GM23248 (cell line): ENCODE measurements at regions not wholly inside any gene's neighbourhood (a gene's known extent, or its start where the extent isn't known, plus 50 kb on each side); places are given as distances from the start of the nearest gene placed in this dataset.

ENCODE experiments used
- DNase-seq: peaks from one replicate; pipeline ENCODE4 v3.0.0-alpha.2; 2015
- H2AFZ ChIP-seq: fragments of 200-600 bp; sonication (generic); 2 replicates; pipeline ENCODE4 v1.6.1; 2016; ENCODE audit warnings: antibody characterized with exemption
- H3F3A ChIP-seq: fragments of 200-600 bp; sonication (generic); 2 replicates; pipeline ENCODE4 v1.6.1; 2016; ENCODE audit warnings: mild to moderate bottlenecking, antibody characterized with exemption, mixed run types; ENCODE audit not compliant: insufficient read depth
- H3K27ac ChIP-seq: fragments of 200-600 bp; sonication (generic); 2 replicates; pipeline ENCODE4 v1.5.1; 2016; ENCODE audit warnings: mild to moderate bottlenecking
- H3K27me3 ChIP-seq: fragments of 200-600 bp; sonication (generic); replicated peaks from 2 replicates; pipeline ENCODE4 v1.6.1; 2016; ENCODE audit warnings: mild to moderate bottlenecking; ENCODE audit not compliant: insufficient read depth
- H3K36me3 ChIP-seq: fragments of 200-600 bp; sonication (generic); 2 replicates; pipeline ENCODE4 v1.6.1; 2016; ENCODE audit warnings: low read depth, mild to moderate bottlenecking
- H3K4me1 ChIP-seq: fragments of 200-600 bp; sonication (generic); 2 replicates; pipeline ENCODE4 v1.6.1; 2016; ENCODE audit warnings: mild to moderate bottlenecking; ENCODE audit not compliant: insufficient read depth
- H3K4me2 ChIP-seq: fragments of 200-600 bp; sonication (generic); one replicate; pipeline ENCODE4 v1.6.1; 2016; ENCODE audit warnings: mild to moderate bottlenecking; ENCODE audit not compliant: unreplicated experiment
- H3K4me3 ChIP-seq: fragments of 200-600 bp; sonication (generic); 2 replicates; pipeline ENCODE4 v1.5.1; 2016; ENCODE audit warnings: mild to moderate bottlenecking
- H3K79me2 ChIP-seq: fragments of 200-600 bp; sonication (generic); 2 replicates; pipeline ENCODE4 v1.6.1; 2016; ENCODE audit warnings: mild to moderate bottlenecking; ENCODE audit not compliant: insufficient read depth
- H3K9ac ChIP-seq: fragments of 200-600 bp; sonication (generic); 2 replicates; pipeline ENCODE4 v1.6.1; 2016; ENCODE audit warnings: mild to moderate bottlenecking
- H3K9me2 ChIP-seq: fragments of 200-600 bp; sonication (generic); 2 replicates; pipeline ENCODE4 v1.6.1; 2016; ENCODE audit warnings: mixed run types, mild to moderate bottlenecking, moderate library complexity; ENCODE audit not compliant: insufficient read depth
- H3K9me3 ChIP-seq: fragments of 200-600 bp; sonication (generic); one replicate; pipeline ENCODE4 v1.6.1; 2017; ENCODE audit warnings: low read depth
- H4K20me1 ChIP-seq: fragments of 200-600 bp; sonication (generic); 2 replicates; pipeline ENCODE4 v1.6.0; 2016; ENCODE audit not compliant: insufficient read depth
- EZH2 ChIP-seq: fragments of 200-600 bp; sonication (generic); IDR thresholded peaks from 2 replicates; pipeline ENCODE4 v1.6.1; 2018; ENCODE audit warnings: antibody characterized with exemption, mild to moderate bottlenecking; ENCODE audit not compliant: insufficient read depth, poor library complexity, severe bottlenecking
- EZH2phosphoT487 ChIP-seq: fragments of 200-600 bp; sonication (generic); IDR thresholded peaks from 2 replicates; pipeline ENCODE4 v1.6.1; 2018; ENCODE audit warnings: antibody characterized with exemption, moderate library complexity, mild to moderate bottlenecking, low read depth; ENCODE audit not compliant: insufficient read depth
- WGBS, 2 experiments: methylation state at CpG; one replicate each; pipeline ENCODE4 v1.1.6; 2015 to 2017; ENCODE audit warnings: low lambda C conversion rate in 2 of 2, low coverage in 1 of 2; ENCODE audit errors: missing lambda C conversion rate in 2 of 2; 5-methylcytosine and 5-hydroxymethylcytosine counted together
- in situ Hi-C: fragments of 300-500 bp; cut with MboI; formaldehyde crosslinking; loops from 2 replicates; pipeline ENCODE4 v1.15.0; 2020

- Histone ChIP-seq H3K4me2 (no peak overlapping the region), H2AFZ (no peak overlapping the region), H3F3A (no peaks in the 10 kb centered on the region), H3K27ac (no peak overlapping the region), H3K36me3 (no peaks in the 10 kb centered on the region; the same call in 1 of the 2 replicates), H3K9me3 (no peaks in the 10 kb centered on the region), H3K9ac (no peak overlapping the region), H4K20me1 (no peaks in the 10 kb centered on the region), H3K4me1 (peaks cover 11% of the 10 kb centered on the region; the same call in 1 of the 2 replicates), H3K9me2 (peaks cover 5% of the 10 kb centered on the region; the same call in 1 of the 2 replicates), H3K4me3 (no peak overlapping the region), H3K27me3 (no peaks in the 10 kb centered on the region), H3K79me2 (peaks cover 24% of the 10 kb centered on the region)
- 93 to 100% methylated on average over 1 of the region's 1 CpG for WGBS, 2 experiments
- TF ChIP-seq EZH2phosphoT487 = no peak
- TF ChIP-seq EZH2 = no peak
- DNase-seq = peak; percentile 9
- in situ Hi-C loops = no loop called here
These were observed 235.9 kb downstream of the KLF12 start for GRCh38 chr13:73898276-73898675.

DNA sequence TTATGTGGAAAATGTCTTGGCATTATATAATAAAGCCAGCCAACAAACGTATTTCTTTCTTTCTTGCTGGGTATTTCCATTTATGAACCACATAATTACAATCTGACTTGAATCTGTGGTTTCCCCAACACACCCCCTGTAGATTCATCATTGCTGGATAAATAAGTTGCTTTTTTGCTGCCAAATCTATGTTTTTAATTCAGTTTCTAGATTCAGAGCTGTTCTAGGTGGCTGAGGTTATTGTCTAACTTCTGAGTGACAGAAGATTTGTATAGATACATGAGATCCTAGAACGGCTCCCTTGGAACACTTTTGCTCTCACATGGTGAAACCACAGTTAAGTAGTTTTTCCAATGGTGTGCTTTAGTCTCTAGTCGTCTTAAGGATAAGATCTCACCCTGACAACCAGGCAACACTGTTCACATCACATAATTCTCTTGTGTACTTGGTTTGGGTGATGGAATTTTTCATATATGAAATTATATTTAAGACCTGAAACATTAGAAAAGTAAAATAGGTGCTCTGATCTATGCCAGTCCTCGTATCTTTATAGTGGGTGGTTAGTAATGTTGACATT is 239.1 kb downstream of the KLF12 start:
- H3F3A ChIP-seq = no peaks in the 10 kb centered on the region
- H3K4me1 ChIP-seq = 0 out of 2 replicates have a peak, but pooled peaks cover under 1% of the 10 kb centered on the region
- H3K27ac ChIP-seq = no peak overlapping the region
- no peaks in the 10 kb centered on the region for H3K27me3 ChIP-seq
- no peaks in the 10 kb centered on the region for H4K20me1 ChIP-seq
- DNase-seq = no peak
- no peaks in the 10 kb centered on the region for H3K9me3 ChIP-seq
- 84 to 87% methylated on average over 4 of the region's 4 CpGs for WGBS, 2 experiments
- in situ Hi-C loops = no loop called here
- peaks cover 5% of the 10 kb centered on the region; the same call in 1 of the 2 replicates for H3K9me2 ChIP-seq
- TF ChIP-seq EZH2phosphoT487 = no peak
- no peak for TF ChIP-seq EZH2
- no peak overlapping the region for H3K4me3 ChIP-seq
- no peak overlapping the region for H2AFZ ChIP-seq
- H3K36me3 ChIP-seq = no peaks in the 10 kb centered on the region; the same call in 1 of the 2 replicates
- H3K4me2 ChIP-seq = no peak overlapping the region
- H3K79me2 ChIP-seq = peaks cover 7% of the 10 kb centered on the region
- no peak overlapping the region for H3K9ac ChIP-seq

- no peak overlapping the region for H3K9ac ChIP-seq
- H3K27ac ChIP-seq = no peak overlapping the region
- peaks cover 10% of the 10 kb centered on the region for H3K79me2 ChIP-seq
- H3K4me2 ChIP-seq = no peak overlapping the region
- H4K20me1 ChIP-seq = no peaks in the 10 kb centered on the region
- no peaks in the 10 kb centered on the region for H3K4me1 ChIP-seq
- TF ChIP-seq EZH2 (no peak), EZH2phosphoT487 (no peak)
- H3F3A ChIP-seq = no peaks in the 10 kb centered on the region
- H3K36me3 ChIP-seq = no peaks in the 10 kb centered on the region; the same call in 1 of the 2 replicates
- in situ Hi-C loops = no loop called here
- H3K9me2 ChIP-seq = peaks cover 5% of the 10 kb centered on the region; the same call in 1 of the 2 replicates
- no peak for DNase-seq
- H3K9me3 ChIP-seq = no peaks in the 10 kb centered on the region
- no peaks in the 10 kb centered on the region for H3K27me3 ChIP-seq
- no peak overlapping the region for H2AFZ ChIP-seq
- no peak overlapping the region for H3K4me3 ChIP-seq
- WGBS, 2 experiments = 85 to 90% methylated on average over 5 of the region's 5 CpGs
These were observed 240.4 kb downstream of the KLF12 start for GRCh38 chr13:73893833-73894232.

DNA sequence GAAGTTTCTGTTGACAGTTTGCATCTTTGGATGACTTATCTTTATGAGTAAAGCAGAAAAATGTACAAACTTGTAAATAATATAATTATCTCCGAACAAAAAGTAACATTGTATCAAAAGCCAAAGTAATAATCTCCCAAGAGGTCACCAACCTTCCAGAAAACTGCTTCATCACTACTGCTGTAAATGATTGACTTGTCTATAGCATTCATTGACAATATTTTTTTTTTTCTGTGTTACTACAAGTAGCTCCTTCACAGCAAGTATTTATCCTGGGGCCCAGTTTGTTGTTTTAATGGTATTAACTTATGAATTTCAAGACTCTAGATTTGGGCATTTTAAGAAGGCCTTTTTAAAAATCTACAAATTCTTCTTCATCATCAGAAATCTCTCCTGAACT is 242.4 kb downstream of the KLF12 start:
- no peak for DNase-seq
- no peaks in the 10 kb centered on the region for H3K9me3 ChIP-seq
- no peak overlapping the region for H3K4me2 ChIP-seq
- H3K27ac ChIP-seq = no peak overlapping the region
- no peak for TF ChIP-seq EZH2
- no peak for TF ChIP-seq EZH2phosphoT487
- H3K9me2 ChIP-seq = peaks cover 5% of the 10 kb centered on the region; the same call in 1 of the 2 replicates
- no peaks in the 10 kb centered on the region for H3K27me3 ChIP-seq
- no peaks in the 10 kb centered on the region for H3K4me1 ChIP-seq
- no peaks in the 10 kb centered on the region for H4K20me1 ChIP-seq
- no peaks in the 10 kb centered on the region; the same call in 1 of the 2 replicates for H3K36me3 ChIP-seq
- no peak overlapping the region for H2AFZ ChIP-seq
- H3K79me2 ChIP-seq = peaks cover 16% of the 10 kb centered on the region
- no peak overlapping the region for H3K4me3 ChIP-seq
- H3K9ac ChIP-seq = no peak overlapping the region
- 61 to 64% methylated on average over 1 of the region's 1 CpG for WGBS, 2 experiments
- in situ Hi-C loops = no loop called here
- H3F3A ChIP-seq = no peaks in the 10 kb centered on the region

DNA sequence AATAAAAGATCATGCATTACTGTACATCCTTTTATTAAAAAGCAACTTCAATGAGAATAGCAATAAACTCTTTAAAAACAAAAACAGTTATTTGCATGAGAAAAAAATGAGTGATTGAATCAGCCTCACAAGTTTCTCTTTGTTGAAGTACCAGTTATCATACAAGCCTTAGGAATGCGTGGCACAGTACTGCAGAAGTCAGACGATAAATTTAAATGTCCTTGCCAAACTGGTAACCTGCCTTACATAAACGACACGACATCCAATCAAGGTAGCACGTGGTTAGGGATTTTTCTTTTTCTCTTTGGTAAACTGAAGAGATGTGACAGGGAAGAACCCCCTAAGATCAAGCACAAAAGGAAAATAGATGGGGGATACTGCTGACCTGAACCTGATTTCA is 251.0 kb downstream of the KLF12 start:
- Histone ChIP-seq H3K27ac (no peak overlapping the region), H3K9me3 (no peaks in the 10 kb centered on the region), H3K9me2 (no peaks in the 10 kb centered on the region), H4K20me1 (no peaks in the 10 kb centered on the region), H3K4me3 (no peak overlapping the region), H3K4me1 (no peaks in the 10 kb centered on the region), H3K27me3 (no peaks in the 10 kb centered on the region), H2AFZ (no peak overlapping the region), H3K9ac (no peak overlapping the region), H3F3A (no peaks in the 10 kb centered on the region), H3K79me2 (peaks cover 44% of the 10 kb centered on the region), H3K36me3 (no peaks in the 10 kb centered on the region), H3K4me2 (no peak overlapping the region)
- TF ChIP-seq EZH2phosphoT487 = no peak
- no peak for TF ChIP-seq EZH2
- in situ Hi-C loops = no loop called here
- 82 to 84% methylated on average over 5 of the region's 5 CpGs for WGBS, 2 experiments
- DNase-seq = no peak
